IMR-90 (cell line): ENCODE measurements at regions not wholly inside any gene's neighbourhood (a gene's known extent, or its start where the extent isn't known, plus 50 kb on each side); places are given as distances from the start of the nearest gene placed in this dataset.

Experiments used
- ATAC-seq: fragments of 200-7000 bp; cut with Tn5 transposase; 2 replicates; pipeline ENCODE4 v1.9.1; 2020; ENCODE audit warnings: low read depth, mild to moderate bottlenecking, moderate library complexity
- BruUV-seq: library from RNA; stranded (reverse); fragments of 400-500 nt; replicated peaks from 2 replicates; lab custom pipeline; 2021; lab: Mats Ljungman, UMichigan
- CTCF ChIA-PET: fragments of 300-600 bp; formaldehyde crosslinking; extraction: SDS; loops from one replicate; lab custom pipeline; 2021; ENCODE audit warnings: antibody characterized with exemption; lab: Yijun Ruan, JAX
- POLR2A ChIA-PET: fragments of 300-600 bp; sonication (Branson Sonifier 250); formaldehyde crosslinking; loops from one replicate; lab custom pipeline; 2022; ENCODE audit warnings: antibody characterized with exemption; ENCODE audit not compliant: unreplicated experiment; lab: Charles Lee
- DNase-seq: peaks from one replicate; pipeline ENCODE4 v3.0.0; 2013
- H2AFZ ChIP-seq: replicated peaks from 2 replicates; pipeline ENCODE3; 2013; ENCODE audit warnings: low read length, mild to moderate bottlenecking; ENCODE audit not compliant: poor library complexity
- H2AK5ac ChIP-seq: 2 replicates; pipeline ENCODE4 v1.6.1; 2013; ENCODE audit warnings: low read depth, low read length, inconsistent platforms
- H2AK9ac ChIP-seq: replicated peaks from 2 replicates; pipeline ENCODE3; 2013; ENCODE audit warnings: mild to moderate bottlenecking, low read depth, low read length, moderate library complexity; ENCODE audit not compliant: poor library complexity
- H2BK120ac ChIP-seq: 2 replicates; pipeline ENCODE4 v1.6.1; 2013; ENCODE audit warnings: low read depth, low read length, inconsistent platforms
- H2BK15ac ChIP-seq: 3 replicates; pipeline ENCODE4 v1.6.1; 2013; ENCODE audit warnings: low read depth, low read length, inconsistent platforms
- H2BK20ac ChIP-seq: 2 replicates; pipeline ENCODE4 v1.6.1; 2013; ENCODE audit warnings: low read depth, mild to moderate bottlenecking, inconsistent platforms, low read length, moderate library complexity
- H2BK5ac ChIP-seq: 2 replicates; pipeline ENCODE4 v1.6.1; 2013; ENCODE audit warnings: mild to moderate bottlenecking, low read depth, low read length, inconsistent platforms; ENCODE audit not compliant: poor library complexity, severe bottlenecking
- H3K14ac ChIP-seq: replicated peaks from 2 replicates; pipeline ENCODE4 v1.6.1; 2013; ENCODE audit warnings: low read depth, low read length, inconsistent platforms
- H3K18ac ChIP-seq: 2 replicates; pipeline ENCODE4 v1.6.1; 2013; ENCODE audit warnings: low read depth, low read length, control low read depth
- H3K23ac ChIP-seq: 2 replicates; pipeline ENCODE4 v1.6.1; 2013; ENCODE audit warnings: low read depth, low read length, inconsistent platforms
- H3K27ac ChIP-seq: 2 replicates; pipeline ENCODE4 v1.5.1; 2013; ENCODE audit warnings: mild to moderate bottlenecking, control low read depth, low read length; ENCODE audit not compliant: insufficient read depth
- H3K27me3 ChIP-seq: 2 replicates; pipeline ENCODE4 v1.6.1; 2013; ENCODE audit warnings: low read length; ENCODE audit not compliant: control insufficient read depth, insufficient read depth
- H3K36me3 ChIP-seq: 2 replicates; pipeline ENCODE4 v1.6.1; 2013; ENCODE audit warnings: low read length, mixed read lengths; ENCODE audit not compliant: control insufficient read depth, insufficient read depth
- H3K4ac ChIP-seq: 2 replicates; pipeline ENCODE4 v1.6.1; 2013; ENCODE audit warnings: low read depth, low read length, inconsistent platforms
- H3K4me1 ChIP-seq: 2 replicates; pipeline ENCODE4 v1.6.1; 2013; ENCODE audit warnings: low read length, mixed read lengths; ENCODE audit not compliant: control insufficient read depth, insufficient read depth
- H3K4me2 ChIP-seq: 2 replicates; pipeline ENCODE4 v1.6.1; 2013; ENCODE audit warnings: low read depth, mild to moderate bottlenecking, control low read depth, low read length, moderate library complexity
- H3K4me3 ChIP-seq: 2 replicates; pipeline ENCODE4 v1.5.1; 2013; ENCODE audit warnings: low read depth, mild to moderate bottlenecking, control low read depth, low read length, moderate library complexity; ENCODE audit not compliant: insufficient read depth
- H3K56ac ChIP-seq: 2 replicates; pipeline ENCODE4 v1.6.1; 2013; ENCODE audit warnings: low read length, inconsistent platforms; ENCODE audit not compliant: insufficient read depth; ENCODE audit errors: extremely low read depth
- H3K79me1 ChIP-seq, 2 experiments: 2 replicates each; pipeline ENCODE4 v1.6.1; 2013; ENCODE audit warnings: low read length in 2 of 2, inconsistent platforms in 1 of 2, low read depth in 1 of 2
- H3K9ac ChIP-seq: 2 replicates; pipeline ENCODE4 v1.6.1; 2013; ENCODE audit warnings: low read depth, low read length, control low read depth
- H3K9me1 ChIP-seq: 2 replicates; pipeline ENCODE4 v1.6.1; 2013; ENCODE audit warnings: low read length, inconsistent platforms; ENCODE audit not compliant: insufficient read depth
- H3K9me3 ChIP-seq: 2 replicates; pipeline ENCODE4 v1.6.1; 2013; ENCODE audit warnings: low read length; ENCODE audit not compliant: control insufficient read depth, insufficient read depth
- H4K20me1 ChIP-seq: 2 replicates; pipeline ENCODE4 v1.6.1; 2013; ENCODE audit warnings: low read length, inconsistent platforms; ENCODE audit not compliant: insufficient read depth
- H4K5ac ChIP-seq: 2 replicates; pipeline ENCODE4 v1.6.1; 2013; ENCODE audit warnings: mild to moderate bottlenecking, low read depth, low read length, control low read depth
- H4K8ac ChIP-seq, 2 experiments: 2 replicates each; pipeline ENCODE4 v1.6.1; 2013; ENCODE audit warnings: low read depth in 2 of 2, low read length in 2 of 2, control low read depth in 1 of 2, inconsistent platforms in 1 of 2
- H4K91ac ChIP-seq: 2 replicates; pipeline ENCODE4 v1.6.1; 2013; ENCODE audit warnings: low read depth, low read length, inconsistent platforms; ENCODE audit not compliant: insufficient read depth
- BHLHE40 ChIP-seq: fragments of 150-350 bp; IDR thresholded peaks from 2 replicates; pipeline ENCODE4 v1.6.1; 2016; ENCODE audit warnings: mild to moderate bottlenecking, low read depth, low read length
- CEBPB ChIP-seq: IDR thresholded peaks from 2 replicates; pipeline ENCODE4 v1.6.1; 2012; ENCODE audit warnings: low read depth, low read length, improper control_type of control experiment
- MAZ ChIP-seq: IDR thresholded peaks from 2 replicates; pipeline ENCODE4 v1.6.1; 2012; ENCODE audit warnings: low read depth, mild to moderate bottlenecking, low read length, improper control_type of control experiment, moderate library complexity, borderline replicate concordance
- POLR2A ChIP-seq: IDR thresholded peaks from 2 replicates; pipeline ENCODE4 v1.6.1; 2012; ENCODE audit warnings: mild to moderate bottlenecking, low read depth, low read length
- RAD21 ChIP-seq: IDR thresholded peaks from 2 replicates; pipeline ENCODE4 v1.6.1; 2012; ENCODE audit warnings: low read length, improper control_type of control experiment
- RCOR1 ChIP-seq: IDR thresholded peaks from 2 replicates; pipeline ENCODE4 v1.6.1; 2012; ENCODE audit warnings: mild to moderate bottlenecking, low read length, improper control_type of control experiment; ENCODE audit not compliant: insufficient replicate concordance
- SMC3 ChIP-seq: fragments of 150-350 bp; IDR thresholded peaks from 2 replicates; pipeline ENCODE4 v1.6.1; 2016; ENCODE audit warnings: low read depth, mild to moderate bottlenecking, antibody characterized with exemption, low read length, moderate library complexity
- dilution Hi-C: fragments of 300-500 bp; cut with HindIII; formaldehyde crosslinking; loops from one replicate; pipeline ENCODE4 v1.14.3; 2018; ENCODE audit warnings: low sequenced_read_pairs; ENCODE audit not compliant: unreplicated experiment
- in situ Hi-C: fragments of 300-500 bp; cut with MboI; formaldehyde crosslinking; loops from 3 replicates; pipeline ENCODE4 v1.14.3; 2019; ENCODE audit warnings: low sequenced_read_pairs, inconsistent platforms, mixed read lengths
- intact Hi-C: fragments of 100-400 bp; cut with micrococcal nuclease; formaldehyde crosslinking; loops from 2 replicates; pipeline ENCODE4 v1.10.0; 2022

DNA sequence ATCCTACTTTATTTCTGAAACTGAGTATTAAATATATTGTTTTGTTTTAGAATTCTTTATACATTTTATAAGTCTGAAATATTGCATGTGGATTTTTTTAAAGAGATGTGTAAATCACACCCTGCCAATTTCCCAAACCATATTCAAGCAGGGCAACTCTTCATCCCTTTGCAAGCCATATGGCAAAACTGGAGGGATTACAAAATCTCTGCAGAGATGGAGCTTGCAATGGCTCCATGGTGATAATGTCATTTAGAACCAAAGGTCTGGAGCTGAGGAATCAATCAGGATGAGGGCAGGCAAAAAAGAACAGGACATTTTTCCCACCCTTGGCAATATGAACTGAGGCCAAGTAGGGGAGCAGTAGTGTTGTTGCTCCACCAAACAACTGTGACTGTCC is 173.4 kb downstream of the BMP4 start:
- POLR2A ChIA-PET, result no interaction called here
- no TSS peak for BruUV-seq

More for the DNA sequence above, 173.4 kb downstream of the BMP4 start:
- Histone ChIP-seq H3K4me2 (no peak overlapping the region), H3K4me1 (no peaks in the 10 kb centered on the region), H3K14ac (no peak overlapping the region), H2AFZ (no peak overlapping the region), H3K4me3 (no peak overlapping the region), H3K27me3 (peaks cover 5% of the 10 kb centered on the region), H3K4ac (no peak overlapping the region), H4K91ac (no peak overlapping the region), H3K56ac (no peak overlapping the region), H2BK15ac (no peak overlapping the region), H2BK5ac (no peak overlapping the region), H3K27ac (no peak overlapping the region), H3K23ac (no peak overlapping the region), H4K8ac (no peak overlapping the region), H2BK20ac (no peak overlapping the region), H4K5ac (no peak overlapping the region), H2BK120ac (no peak overlapping the region), H3K18ac (no peak overlapping the region), H2AK5ac (no peak overlapping the region), H2AK9ac (no peak overlapping the region), H3K9ac (no peak overlapping the region), H3K79me1 (no peaks in the 10 kb centered on the region), H3K9me3 (no peaks in the 10 kb centered on the region), H3K36me3 (no peaks in the 10 kb centered on the region), H3K9me1 (no peaks in the 10 kb centered on the region), H4K20me1 (no peaks in the 10 kb centered on the region)
- no peak for TF ChIP-seq SMC3
- TF ChIP-seq MAZ, result no peak
- no peak for TF ChIP-seq RAD21
- no peak for TF ChIP-seq BHLHE40
- no peak for TF ChIP-seq POLR2A
- TF ChIP-seq CEBPB, result no peak
- no peak for TF ChIP-seq RCOR1
- ATAC-seq (no peak), DNase-seq (no peak)
- in situ Hi-C loops, result no loop called here
- CTCF ChIA-PET, result no interaction called here
- dilution Hi-C loops, result no loop called here
- intact Hi-C loops, result no loop called here
